Activated CD4-positive, alpha-beta T cell treated with anti-CD3 and anti-CD28 coated beads, Interleukin-2, Interleukin-6, amounts not matched to agents 100 ng/mL and 50 ng/mL, durations not matched to agents 16 hours and 8 hours (primary cell): ENCODE measurements at regions not wholly inside any gene's neighbourhood (a gene's known extent, or its start where the extent isn't known, plus 50 kb on each side); places are given as distances from the start of the nearest gene placed in this dataset.

Experiments
- DNase-seq: peaks from one replicate; pipeline ENCODE4 v3.0.0-alpha.2; 2020

DNA sequence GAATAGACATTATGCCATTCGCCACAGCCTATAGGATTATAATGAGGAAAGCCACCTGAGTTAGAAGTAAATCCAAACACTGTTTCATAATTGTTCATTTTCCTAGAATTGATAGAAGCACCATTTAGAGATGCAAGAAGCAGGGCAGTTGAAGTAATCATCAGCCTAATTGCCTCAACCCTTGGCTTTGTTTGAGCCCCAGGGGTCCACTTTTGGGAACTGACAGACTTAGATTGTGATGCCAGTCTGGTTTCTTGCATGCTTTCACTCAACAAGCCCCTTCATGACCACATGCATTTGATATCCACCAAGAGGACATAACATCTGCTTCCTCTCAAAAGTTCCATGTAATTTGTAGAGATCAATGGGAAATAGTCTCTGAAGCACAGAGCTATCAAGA is 97.2 kb upstream of the COL8A1 start:
- no peak for DNase-seq

DNA sequence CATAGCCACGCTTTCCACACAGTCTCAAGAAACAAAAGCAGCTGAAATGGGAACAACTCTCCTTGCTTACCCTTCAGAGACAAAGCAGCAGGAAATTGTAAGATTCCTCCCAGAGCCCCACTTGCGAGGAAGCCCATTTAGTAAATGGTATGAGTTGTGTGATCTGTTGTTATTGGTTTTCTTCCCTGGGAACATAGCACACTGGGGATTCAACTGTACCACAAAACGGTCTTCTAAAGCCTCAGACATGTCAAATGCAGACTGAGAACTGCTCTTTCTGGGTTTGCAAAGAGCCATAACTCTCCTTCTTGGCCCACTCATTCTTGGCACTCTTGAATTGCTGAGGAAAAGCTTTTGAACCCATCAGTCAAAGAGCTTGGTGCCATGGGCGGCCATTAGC is 101.0 kb upstream of the COL8A1 start:
- DNase-seq: no peak

- DNase-seq: no peak
Measured at GRCh38 chr3:99536555-99537314, 101.7 kb upstream of the COL8A1 start.

DNA sequence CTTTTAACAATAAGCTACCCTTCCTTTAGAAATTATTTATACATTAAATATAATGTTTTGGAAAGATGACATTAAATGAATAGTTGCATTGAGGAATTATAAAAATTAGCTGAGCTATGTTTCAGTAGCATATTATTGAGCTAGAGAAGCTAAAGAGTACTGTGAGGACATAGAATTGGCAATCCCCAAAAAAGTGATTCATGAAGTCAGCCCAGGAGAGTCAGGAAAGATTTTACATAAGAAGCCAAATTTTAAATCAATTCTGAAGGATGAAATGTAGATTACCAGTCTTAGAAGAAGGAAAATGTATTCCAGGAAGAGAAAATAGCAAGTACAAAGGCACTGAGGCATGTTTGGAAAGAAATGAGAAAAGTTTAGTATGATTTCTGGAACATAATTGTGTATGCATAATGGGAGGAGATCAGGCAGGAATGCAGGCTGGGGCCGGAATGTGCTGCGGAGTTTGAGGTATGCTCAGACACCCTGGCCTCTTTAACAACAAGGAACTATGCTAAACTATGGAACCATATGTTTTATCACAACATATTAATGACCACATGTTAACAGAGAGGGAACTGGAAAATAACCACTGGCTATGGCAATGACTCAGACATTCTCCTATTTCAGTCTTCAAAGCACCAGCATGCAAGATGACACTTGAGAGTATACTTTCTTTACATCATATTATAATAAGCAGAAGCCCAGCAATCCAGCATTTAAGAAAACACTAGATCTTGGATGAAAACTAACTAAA is 103.3 kb upstream of the COL8A1 start:
- no peak for DNase-seq

GRCh38 chr3:99532246-99532645 is 106.1 kb upstream of the COL8A1 start:
- DNase-seq: peak; percentile 49

DNA sequence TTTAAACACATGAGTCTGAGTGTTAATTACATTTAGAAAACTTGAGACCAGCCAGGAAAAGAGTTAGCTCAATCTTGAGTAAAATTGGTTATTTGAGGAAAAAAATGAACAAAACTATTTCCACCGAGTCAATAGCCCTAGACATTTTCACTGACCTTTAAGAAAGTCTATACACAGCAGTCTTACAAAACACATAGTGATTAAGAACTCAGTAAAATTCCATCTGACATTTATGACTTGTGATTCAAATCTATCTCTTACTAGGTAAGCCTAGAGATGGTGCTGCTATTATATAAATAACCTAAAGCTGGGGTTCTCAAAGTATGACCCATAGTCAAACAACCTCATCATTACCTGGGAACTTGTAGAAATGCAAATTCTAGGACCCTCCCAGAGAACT is 109.1 kb upstream of the COL8A1 start:
- no peak for DNase-seq

DNA sequence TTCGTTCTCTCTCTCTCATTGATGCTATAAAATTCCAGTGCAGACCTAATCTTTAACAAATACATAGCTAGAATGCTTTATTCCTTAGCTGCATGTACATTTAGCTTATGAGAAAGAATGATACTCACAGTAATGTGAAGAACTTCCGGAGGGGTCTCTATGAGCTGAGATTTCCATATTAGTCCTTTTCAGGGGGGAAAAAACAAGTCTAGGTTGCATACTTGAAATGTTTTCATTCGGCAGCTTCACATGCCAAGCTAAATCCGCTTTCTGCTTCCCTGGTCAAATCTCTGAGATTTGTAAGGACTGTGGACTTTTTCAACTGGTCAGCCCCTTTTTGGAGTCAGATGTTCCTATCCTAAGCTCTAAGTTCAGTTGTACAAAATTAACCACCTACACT is 111.5 kb upstream of the COL8A1 start:
- no peak for DNase-seq

DNA sequence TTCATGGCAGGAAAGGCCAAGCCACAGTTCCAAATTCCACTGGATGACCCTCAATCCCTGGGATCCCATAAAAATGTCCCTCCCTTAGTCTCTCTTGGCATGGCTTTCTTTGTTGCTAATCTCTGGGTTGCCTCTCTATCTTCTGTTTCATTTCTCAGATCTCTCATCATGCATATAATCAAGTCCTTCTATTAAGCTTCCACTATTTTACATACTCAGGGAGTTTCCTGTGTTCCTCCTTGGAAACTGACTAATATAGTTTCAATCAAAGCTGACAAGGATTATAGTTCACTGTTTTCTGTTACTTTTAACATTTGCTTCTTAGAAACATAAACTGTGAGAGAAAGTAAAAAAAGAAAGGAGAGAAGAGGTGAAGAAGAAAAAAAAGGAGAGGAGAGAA is 113.8 kb upstream of the COL8A1 start:
- no peak for DNase-seq

GRCh38 chr3:99523431-99524127 is 114.8 kb upstream of the COL8A1 start:
- DNase-seq: no peak

- no peak for DNase-seq
Measured at GRCh38 chr3:99522147-99522546, 116.2 kb upstream of the COL8A1 start.

- DNase-seq: no peak
Measured at GRCh38 chr3:99521551-99521950, 116.8 kb upstream of the COL8A1 start.

DNA sequence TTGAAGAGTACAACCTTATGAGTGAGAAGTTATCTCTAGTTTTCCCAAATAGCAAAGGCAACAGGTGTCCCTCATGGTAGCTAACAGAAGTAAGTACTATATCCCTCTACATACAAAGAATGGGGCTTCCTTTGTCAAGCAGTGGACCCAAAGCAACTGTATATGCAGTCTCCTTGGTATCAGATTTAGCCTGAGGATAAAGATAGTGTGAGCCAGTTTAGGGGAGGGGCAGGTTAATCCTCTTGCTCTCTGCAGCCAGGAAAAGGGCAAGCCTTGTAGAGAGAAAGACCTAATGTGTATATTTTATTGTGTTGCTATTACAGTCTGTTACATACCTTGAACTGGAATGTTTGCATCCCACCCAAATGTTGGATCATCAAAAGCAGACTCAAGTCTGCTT is 117.9 kb upstream of the COL8A1 start:
- DNase-seq: no peak

DNA sequence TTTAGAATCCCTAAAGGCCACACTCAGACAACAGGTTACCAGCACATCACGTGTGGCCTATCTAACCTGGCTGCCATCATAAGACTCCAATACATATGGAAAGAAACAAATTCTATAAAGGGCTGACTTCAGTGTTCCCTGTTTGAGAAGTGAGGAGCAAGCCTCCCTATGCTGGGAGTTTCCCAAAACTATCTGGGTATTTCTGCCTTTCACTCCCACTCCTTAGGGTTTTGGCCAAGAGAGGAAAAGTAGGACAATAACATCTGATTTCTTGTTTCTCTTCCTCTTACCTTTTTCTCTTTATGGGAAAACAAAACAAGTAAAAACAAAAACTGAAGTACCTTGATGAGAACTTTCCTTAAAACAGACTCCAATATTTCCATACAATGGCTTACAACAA is 121.5 kb upstream of the COL8A1 start:
- no peak for DNase-seq

DNA sequence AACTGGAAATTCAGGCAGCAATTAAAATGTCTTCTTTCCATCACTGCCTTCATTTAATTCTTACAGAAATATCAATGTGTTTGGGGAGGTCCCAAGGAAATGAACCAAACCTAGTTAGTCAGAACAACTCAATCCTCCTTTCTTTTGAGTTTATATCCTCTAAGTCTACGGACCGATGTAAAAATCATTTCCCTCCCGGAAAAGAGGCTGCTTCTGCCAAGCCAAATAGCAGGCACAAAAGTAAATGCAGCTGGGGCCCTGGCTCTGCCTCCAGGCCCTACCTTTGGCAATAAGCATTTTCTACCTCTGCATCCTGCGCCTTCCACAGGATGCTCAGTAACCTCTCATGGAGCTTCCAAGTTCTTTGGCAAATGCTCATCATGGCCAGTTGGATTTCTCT is 122.5 kb upstream of the COL8A1 start:
- no peak for DNase-seq

- no peak for DNase-seq
Measured at GRCh38 chr3:99509224-99509623, 129.2 kb upstream of the COL8A1 start.

GRCh38 chr3:99508191-99508590 is 130.2 kb upstream of the COL8A1 start:
- DNase-seq: no peak

DNA sequence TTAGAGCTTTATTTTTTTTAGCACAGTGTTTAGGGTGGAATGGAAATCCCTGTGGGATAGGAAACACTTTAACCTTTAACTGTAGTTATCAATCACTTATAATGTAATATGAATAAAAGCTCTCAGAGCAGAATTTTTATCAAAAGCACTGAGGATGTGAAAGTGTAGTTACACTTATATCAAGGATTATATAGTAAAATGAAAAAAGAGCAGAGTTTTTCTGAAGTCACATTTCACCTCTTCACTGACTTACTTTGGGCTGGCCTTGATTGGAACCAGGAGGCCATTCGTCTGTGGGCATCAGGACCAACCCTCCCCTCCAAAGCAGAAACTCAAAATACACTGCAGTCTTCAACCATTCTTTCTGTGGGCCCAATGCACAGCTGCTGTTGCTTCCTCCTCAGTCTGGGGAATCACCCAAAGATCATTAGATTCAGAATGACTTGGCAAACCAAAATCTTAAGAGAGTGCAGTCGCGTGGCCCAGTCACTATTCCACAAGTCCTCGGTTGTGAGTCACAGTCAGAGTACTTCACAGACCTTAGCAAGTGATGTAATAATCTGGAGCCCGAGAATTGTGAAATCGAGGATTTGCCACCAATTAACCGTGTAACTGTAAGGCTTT is 132.6 kb upstream of the COL8A1 start:
- DNase-seq: peak; percentile 87

DNA sequence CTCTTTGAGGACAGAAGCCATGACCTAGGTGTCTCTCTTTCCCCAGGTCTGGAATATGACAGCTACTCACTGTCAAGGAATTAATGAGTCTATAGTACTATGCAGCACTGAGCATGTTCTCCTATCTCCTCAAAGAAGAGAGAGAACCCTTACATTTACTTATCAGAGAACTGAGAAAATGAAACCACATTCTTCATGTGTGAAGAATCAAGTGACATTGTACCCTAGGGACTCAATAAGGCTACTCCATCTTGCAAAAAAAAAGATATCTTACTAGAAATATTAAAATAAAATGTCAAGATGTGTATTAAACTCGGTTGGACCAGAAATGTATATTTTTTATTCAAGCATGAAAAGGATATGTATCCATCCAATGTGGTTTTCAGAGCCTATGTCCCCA is 133.2 kb upstream of the COL8A1 start:
- DNase-seq: no peak

DNA sequence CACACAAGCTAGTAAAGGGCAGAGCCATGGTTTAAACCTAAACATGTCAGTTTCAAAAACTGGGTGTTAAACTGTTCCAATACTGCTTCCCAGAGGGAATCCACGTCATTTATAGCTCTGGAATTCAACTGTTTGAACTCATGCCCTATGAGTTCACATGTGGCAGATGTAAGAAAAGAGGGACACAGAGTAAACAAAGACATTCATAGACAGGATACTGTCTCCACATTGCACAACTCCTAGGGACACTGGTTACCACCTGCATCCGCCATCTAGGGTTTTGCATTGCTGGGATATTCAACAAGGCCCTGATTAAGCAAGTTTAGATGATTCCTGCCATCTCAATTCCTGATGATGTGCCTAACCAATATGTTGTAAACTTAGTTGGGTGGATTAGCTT is 134.1 kb upstream of the COL8A1 start:
- no peak for DNase-seq

- no peak for DNase-seq
Measured at GRCh38 chr3:99503350-99503749, 135.0 kb upstream of the COL8A1 start.

DNA sequence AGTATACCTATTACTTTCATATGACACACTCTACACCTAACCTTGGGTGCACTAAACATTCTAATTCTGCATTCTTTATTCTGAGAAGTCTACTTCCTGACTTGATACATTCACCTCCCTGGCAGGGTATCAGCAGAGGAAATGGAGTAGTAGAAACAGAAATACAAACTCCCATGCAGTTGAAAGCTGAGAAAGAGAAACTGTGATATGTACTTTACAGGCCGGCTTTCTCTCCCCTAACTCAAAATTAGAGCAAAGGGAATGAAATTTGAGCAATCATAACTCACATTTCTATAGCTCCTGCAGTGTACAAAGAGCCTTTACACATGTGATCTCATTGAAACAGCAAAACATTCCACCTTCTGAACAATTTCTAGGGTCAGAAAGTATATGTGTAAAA is 135.5 kb upstream of the COL8A1 start:
- DNase-seq: no peak

DNA sequence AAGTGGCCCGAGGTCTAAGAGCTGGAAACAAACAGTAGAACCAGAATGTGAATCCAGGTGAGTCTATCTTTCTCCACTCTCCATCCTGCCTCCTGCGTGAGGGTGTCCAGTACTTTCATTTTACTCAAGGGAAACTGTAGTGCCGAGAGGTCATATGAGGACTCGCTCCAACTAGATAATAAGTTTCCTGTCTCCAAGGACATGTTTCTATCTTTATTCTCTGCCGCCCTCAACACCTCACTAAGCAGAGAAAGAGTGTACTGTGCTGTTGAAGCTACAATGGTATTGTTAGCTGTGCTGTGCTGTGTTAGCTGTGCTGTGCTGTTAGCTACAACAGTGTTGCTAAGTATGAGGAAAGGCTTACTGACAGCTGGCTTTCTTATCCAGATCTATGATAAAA is 137.9 kb upstream of the COL8A1 start:
- no peak for DNase-seq
